ENCODE measurements at regions not wholly inside any gene's neighbourhood (a gene's known extent, or its start where the extent isn't known, plus 50 kb on each side); places are given as distances from the start of the nearest gene placed in this dataset.

DNA sequence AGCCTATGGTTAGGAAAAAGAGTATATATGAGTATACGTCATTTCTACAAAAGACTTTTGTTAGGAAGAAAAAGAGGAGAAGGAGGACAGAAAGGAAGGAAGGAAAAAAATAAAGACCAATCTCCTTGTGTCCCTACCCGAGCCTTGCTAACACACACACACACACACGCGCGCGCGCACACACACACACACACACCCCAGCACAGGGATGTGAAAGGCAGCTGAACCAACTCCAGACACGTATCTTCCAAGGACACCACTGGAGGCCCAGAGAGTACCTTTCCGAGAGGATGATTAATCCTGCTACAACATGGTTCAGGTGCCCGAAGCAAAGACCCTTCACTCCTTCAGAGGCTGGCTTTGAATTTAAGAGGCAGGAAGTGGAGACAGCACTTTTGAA is 56.9 kb upstream of the GALNT10 start:
- TF ChIP-seq CTCF (IDR thresholded peaks at IDR 0.05), result no peak
- no peak for TF ChIP-seq POLR2A (IDR thresholded peaks at IDR 0.05)

All from prostate gland (tissue), 2 donors.